Suppressor macrophage treated with lipopolysaccharide for 4 hours (primary cell): ENCODE measurements at regions not wholly inside any gene's neighbourhood (a gene's known extent, or its start where the extent isn't known, plus 50 kb on each side); places are given as distances from the start of the nearest gene placed in this dataset.

ENCODE experiments used
- DNase-seq: peaks from one replicate; pipeline ENCODE4 v3.0.0-alpha.2; 2020

DNA sequence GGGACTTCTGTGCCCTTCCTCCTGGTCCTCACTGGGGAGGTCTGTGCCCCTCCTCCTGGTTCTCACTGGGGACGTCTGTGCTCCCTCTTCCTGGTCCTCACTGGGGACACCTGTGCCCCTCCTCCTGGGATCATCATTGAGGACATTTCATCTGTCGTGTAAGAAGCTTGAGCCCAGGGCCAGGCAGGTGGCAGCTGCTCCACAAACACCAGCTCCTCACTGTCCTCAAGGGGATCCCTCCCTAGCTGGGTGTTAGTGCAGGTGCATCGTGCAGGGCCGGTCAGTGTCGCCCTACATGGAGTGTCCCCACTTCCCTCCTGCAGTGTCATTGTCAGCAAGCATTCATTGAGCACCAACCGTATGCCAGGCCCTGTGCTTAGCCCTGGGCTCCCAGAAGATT, 312.7 kb downstream of the PTPRU start:
- no peak for DNase-seq

DNA sequence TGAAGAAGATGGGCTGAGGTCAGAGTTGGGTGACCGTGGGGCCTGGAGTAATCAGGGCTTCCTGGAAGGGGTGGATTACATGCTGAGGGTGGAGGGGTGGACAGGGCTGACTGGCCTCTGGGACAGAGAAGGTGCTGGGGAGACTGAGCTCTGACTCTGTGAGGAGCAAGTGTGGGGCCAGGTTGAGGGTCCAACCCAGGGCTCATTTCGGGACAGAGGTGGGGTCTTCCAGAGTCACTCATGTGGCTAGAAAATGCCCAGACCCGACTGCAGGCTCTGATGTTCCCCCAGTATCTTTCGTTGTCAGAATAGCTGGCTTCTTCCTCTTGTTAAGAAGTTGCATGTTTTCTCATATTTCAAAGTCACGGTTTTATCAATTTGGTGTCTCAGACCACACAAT, 311.8 kb downstream of the PTPRU start:
- DNase-seq: no peak

DNA sequence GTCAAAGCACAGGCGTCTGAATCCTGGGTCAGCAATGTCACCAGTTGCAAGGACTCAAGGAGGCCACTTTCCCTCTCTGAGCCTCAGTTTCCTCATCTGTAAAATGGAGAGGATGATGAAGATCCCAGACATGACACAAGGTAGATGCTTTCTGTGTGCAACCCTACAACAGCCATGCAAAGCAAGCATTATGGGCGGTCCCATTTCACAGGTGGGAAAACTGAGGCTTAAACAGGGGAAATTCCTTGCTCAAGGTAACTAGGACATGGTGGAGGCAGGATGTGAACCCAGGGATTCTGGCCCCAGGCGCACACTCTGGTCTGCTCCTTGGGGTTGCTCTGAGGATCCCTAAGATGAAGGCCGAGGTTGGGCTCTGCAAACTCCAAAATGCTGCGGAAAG, 311.0 kb downstream of the PTPRU start:
- DNase-seq: no peak

DNA sequence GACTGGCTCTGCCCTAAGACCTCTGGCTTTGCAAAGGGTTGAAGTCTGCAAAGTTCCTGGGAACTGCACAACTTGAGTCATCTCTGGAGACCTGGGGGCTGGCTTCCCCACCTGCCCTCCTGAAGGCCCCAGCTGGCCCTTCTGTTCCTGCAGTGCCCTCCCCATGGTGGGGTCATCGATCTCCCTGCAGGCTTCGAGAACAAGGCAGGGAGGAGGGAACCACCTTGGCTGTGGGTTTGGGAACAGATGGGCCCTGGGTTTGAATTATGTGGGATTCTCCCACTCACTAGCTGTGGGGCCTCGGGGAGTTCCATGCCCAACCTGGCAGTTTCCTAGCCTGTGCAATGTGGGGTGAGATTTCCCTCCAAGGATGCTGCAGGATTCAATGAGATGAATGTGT, 310.2 kb downstream of the PTPRU start:
- DNase-seq: no peak

DNA sequence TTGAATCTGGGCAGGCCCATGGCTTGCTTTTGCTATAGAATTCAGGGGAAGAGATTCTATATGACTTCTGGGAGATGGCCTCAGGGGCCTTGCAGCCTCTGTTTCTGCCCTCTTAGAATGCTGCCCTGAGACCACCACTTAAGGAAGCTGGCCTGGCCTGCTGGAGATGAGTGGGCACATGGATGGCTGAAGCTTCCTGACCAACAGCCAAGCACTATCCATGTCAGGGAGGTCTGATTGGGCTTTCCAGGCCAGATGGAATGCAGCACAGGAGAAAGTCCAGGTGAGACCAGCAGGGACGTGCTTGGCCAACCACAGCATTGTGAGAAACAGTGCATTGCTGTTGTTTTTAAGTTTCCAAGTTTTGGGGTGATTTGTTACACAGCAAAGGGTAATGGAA, 308.1 kb downstream of the PTPRU start:
- DNase-seq: no peak

DNA sequence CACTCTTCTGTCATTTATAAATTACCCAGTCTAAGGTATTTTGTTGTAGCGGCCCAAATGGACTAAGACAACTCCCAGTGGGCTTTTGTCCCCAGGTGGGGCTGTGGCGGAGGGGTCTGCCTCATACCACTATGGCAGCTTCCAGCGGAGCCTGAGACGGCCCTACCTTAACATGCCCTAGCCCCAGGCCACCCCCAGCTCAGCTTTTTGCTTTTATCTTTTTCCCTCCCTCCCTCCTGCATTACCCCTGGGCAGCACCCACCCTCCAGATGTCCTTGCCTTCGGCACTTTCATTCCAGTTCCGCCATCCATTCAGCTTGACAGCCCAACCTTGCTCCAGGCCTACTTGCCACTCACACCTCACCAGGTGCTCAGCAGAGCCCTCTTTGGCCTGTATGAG, 307.3 kb downstream of the PTPRU start:
- no peak for DNase-seq

DNA sequence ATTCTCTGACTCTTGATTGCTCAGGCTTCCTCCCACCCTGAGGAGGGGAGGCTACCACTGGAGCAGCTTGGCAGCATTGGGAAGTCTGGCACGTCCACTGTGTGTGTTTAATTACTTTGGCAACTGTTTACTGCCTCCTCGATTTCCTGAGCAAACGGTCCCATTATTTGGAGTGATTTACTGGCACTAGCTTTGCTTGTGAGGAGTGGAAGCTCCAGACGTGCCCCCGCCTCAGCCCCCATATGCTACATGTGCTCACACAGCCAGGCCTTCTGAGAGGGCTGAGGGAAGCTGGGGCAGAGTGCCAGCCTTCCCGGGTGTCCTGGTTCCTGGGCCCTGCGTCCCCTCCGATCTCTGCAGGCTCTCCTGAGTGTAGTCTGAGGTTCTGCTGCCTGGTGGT, 306.2 kb downstream of the PTPRU start:
- DNase-seq: no peak

DNA sequence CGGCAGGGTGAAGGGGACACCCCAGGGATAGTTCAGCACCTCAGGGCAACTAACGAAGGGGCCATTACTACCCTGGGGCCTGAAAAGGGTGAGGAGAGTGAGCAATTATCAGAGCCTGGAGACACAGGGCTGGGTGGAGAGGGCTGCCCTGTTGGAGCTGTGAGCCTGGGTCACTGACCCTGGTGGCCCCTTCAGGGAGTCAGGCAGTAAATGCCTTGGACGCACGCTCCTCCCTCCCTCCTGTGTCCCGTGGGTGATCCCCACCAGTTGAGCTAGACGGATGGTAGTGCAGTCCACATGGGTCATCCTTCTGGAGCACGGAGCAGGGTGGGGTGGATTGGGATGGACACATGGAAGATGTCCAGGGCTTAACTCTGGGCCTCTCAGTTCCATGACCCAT, 305.3 kb downstream of the PTPRU start:
- DNase-seq: no peak

DNA sequence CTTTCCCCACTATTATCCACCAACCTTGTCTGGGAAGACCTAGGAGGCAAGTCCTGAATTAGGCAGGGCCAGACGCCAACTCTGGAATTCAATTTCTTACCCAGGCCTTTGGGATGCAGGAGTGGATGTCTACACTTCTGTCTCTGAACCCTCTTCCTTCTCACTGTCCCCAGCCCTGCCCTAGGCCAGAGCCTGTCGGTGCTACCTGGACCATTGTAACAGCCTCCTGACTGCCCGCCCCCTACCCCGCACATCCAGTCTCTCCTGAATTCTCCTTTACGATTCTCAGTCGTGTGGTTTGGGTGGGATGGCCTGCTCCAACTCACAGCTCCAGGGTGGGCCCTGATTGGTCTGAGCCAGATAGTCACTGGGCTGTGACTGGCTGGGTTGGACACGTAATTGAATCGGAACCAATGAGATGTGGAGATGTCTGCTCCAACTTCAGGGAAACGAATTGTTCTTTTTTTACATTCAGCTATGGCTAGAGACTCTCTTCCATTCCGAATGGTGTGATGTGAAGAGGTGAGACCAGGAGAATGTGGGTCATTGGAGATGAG, 304.6 kb downstream of the PTPRU start:
- no peak for DNase-seq

DNA sequence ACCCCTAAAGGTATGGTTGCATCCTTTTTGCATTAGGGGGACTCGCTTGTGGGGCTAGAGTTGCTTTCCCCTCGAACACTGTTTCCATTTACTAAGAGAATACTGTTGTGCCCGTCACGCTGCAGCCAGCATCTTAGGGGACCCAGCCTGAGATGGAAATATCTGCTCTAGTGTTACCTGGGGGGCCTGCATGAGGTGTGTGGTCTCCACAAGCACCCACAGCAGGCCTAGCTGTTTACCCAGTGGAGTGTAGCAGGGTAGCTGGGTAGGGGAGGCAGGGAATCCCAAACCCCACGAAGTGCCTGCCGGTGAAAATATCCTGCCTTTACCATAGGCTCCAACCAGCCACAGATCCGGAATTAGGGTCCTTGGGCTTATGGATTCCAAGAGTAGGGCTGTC, 303.6 kb downstream of the PTPRU start:
- no peak for DNase-seq

DNA sequence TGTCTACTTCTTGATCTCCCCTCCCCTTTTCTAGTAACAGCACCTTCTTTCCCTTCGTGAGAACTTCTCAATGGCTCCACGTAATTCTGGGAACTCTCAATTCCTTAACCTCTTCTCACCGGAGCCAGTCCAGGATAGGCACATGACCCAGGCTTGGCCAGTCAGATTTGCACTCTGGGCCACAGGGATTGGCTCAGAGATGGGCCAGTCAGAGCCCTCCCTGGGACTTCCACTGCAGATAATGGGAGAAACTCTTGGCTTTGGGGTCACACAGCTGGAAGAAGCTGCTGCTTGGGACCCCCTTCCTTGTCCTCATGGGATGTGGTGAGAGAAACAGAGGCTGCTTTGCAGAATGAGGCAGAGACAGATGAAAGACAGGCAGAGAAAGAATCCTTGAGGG, 302.3 kb downstream of the PTPRU start:
- DNase-seq: no peak

DNA sequence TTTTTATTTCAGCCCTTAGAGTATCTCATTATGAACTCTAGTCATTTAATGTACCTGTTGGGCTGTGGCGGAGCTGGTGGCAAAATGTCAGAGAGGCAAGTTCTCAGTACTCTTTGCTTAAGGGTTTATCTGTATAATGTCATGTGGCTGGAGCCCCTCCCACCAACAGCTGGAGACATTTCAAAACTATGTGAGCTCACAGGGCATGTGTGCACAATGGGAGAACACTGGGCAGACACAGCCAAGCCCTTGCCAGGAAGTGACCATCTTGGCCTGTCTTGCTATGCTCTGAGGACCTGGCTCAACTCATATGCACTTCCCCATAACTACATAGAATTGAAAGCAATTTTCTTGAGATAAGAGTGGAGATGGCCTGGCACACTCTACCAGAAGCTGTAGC, 296.4 kb downstream of the PTPRU start:
- no peak for DNase-seq

DNA sequence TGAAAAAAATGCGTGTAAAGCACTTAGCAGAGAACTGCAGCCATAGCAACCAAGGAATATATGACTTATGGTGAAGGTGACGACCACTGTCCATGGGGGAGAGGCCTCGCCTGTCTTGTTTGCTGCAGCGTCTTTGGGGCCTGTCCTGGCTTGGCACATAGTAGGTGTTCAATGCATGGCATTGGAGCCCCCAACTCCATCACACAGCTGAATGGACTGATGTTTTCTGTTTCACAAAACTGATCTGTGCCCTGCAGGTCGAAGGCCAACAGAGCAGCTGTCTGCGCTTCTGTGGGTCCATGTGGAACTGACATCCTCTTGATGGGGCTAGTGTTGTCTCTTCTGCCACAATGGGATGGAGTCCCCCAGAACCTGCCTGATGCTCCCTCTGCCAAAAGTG, 296.0 kb downstream of the PTPRU start:
- DNase-seq: no peak

DNA sequence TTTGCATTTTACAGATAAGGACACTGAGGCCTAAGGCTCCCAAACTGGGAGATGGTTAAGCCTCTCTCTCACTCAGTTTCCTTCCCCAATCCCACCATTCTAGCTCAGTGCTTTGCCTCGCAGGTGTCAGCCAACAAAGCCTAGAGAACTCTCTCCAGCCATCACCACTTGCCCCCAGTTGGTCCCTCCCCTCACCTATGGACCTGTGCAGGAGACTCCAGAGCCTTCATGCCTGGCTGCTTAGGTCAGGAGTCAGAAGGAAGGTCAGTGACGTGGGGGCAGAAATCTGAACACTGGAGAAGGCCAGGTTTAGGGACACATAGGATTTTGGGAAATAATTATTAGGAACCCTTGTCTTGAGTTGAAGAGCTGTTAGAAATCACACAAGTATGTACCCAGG, 295.3 kb downstream of the PTPRU start:
- DNase-seq: no peak

DNA sequence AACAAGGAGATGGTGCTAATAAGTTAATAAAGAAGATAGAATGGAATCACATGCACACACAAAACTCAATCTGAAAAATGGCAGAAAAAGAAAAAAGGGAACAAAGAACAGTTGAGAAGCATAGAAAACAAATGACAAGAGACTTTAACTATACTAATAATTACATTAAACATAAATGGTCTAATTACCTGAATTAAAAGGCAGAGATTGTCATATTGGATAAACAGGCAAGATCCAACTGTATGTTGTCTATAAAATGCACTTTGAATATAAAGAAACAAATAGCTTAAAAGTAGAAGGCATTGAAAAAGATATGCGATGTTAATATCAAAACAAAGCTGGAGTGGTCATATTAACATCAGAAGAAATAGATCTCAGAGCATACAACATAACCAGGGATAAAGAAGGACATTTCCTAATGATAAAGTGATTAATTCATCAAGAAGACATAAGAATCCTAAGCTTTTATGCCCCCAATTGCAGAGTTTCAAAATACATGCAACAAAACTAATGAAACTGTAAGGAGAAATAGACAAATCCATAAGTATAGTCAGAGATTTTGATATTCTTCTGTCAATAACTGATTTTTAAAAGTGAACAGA, 293.5 kb downstream of the PTPRU start:
- DNase-seq: no peak

DNA sequence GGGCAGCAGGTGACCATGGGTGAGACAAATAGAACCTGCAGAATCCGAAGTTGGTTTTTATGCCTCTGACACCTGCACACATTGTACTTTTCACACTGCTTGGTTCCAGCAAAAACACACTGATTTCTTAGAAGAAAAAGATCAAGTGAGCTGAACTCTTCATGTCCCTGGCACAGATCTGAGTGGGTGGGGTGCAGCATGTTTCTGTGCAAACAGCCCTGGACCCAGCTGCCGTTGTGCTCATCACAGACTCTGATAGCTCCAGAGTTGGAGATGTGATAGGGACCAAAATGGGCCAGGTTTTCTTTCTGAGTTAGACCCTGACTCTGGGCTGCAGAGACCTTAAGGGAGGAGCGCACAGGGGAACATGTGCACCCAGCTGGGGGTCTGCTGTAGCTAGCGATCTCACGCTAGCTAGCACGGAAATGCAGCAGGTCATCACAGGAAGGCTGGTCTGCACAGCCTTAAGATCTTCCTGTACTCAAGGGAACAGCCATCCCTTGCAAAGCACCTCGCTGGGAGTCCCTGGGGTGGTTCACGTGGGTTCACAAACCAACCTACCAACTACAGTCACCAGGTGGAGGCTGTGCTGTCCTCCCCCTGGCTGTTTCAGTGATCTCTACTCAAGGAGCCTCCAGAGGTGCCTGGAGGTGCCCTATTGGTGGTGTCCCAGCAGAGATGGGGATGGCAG, 291.1 kb downstream of the PTPRU start:
- DNase-seq: no peak

DNA sequence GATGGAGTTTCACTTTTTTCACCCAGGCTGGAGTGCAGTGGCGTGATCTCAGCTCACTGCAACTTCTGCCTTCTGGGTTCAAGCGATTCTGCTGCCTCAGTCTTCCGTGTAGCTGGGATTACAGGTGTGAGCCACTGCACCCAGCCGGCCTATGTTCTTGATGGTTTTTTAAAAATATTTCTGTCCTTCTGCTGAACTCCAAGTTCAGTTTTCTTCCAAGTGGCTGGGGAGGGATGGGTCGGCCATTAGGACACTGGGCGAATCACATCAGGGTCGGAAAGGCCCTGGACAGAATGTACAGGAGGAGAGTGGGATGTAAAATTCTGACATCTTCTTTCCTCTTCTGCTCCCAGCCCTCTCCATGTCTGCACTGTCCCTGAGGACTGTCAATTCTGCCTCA, 289.6 kb downstream of the PTPRU start:
- DNase-seq: no peak

DNA sequence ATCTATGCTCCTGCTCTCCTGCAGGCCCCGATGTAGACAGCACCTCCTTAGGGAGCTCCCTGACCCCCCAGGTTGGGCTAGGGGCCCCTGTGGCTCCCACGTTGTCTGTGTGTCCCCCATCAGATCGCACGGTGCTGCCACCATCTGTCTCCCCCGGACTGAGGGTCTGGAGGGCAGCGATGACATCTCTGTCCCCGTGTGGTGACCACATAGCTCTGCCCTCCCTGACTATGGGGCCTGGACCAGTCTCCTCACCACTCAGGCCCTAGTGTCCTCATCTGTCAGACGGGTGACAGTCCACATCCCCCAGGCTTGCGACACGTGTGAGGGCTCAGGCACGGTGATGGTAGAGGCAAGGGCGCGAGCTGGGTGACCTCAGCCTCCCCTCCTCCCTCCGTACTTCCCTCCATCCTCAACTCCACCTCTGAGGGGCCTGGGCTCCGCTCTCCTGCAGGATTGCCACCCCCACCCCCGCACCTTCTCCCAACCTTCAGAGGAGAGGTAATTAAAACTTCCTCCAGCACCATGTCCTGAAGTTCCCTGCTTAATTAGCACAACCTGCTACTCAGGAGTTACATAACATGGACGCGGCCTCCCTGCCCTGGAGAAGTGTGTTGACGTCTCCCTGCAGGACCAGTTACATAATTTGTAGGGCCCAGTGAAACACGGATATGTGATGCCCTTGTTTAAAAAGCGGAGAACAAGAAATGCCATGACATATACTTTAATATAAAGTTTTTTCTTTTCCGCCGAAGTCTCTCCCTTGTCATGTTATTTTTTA, 288.2 kb downstream of the PTPRU start:
- no peak for DNase-seq

DNA sequence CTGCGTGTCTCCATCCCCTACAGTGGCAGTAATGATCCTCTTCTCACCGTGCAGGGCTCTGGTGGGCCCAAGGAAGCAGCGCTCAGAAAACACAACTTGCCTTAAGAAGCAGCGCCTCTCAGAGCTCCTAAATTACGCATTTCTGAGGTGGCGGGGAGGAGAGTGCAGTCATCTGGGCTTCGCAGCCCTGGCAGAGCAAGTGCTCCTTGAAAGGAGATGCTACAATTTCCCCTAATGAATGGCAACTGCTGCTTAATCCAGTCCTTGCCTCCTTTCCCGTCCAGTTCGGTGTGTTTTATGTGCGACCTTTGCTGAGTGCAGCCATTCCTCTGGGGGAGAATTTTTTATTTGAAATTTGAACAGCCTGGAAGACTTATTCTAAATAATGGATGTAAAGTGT, 287.3 kb downstream of the PTPRU start:
- no peak for DNase-seq

DNA sequence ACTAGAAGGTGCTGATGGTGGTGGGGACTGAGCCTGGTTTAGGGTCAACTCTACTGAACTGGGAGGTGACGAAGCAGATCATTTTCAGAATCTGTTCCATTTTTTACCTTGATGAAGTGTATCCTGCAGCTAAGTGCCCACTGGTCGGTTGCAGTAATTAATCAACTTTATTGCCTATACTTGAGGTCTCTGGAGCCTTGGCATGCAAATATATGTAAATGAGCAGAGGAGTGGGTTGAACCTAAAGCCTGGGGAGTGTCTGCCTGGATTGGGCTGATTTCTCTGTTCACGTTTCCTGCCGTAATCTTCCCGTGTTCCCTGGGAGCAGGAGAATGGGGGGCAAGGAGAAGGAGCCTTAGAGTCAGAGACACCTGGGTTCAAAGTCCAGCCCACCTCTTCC, 286.8 kb downstream of the PTPRU start:
- DNase-seq: no peak

DNA sequence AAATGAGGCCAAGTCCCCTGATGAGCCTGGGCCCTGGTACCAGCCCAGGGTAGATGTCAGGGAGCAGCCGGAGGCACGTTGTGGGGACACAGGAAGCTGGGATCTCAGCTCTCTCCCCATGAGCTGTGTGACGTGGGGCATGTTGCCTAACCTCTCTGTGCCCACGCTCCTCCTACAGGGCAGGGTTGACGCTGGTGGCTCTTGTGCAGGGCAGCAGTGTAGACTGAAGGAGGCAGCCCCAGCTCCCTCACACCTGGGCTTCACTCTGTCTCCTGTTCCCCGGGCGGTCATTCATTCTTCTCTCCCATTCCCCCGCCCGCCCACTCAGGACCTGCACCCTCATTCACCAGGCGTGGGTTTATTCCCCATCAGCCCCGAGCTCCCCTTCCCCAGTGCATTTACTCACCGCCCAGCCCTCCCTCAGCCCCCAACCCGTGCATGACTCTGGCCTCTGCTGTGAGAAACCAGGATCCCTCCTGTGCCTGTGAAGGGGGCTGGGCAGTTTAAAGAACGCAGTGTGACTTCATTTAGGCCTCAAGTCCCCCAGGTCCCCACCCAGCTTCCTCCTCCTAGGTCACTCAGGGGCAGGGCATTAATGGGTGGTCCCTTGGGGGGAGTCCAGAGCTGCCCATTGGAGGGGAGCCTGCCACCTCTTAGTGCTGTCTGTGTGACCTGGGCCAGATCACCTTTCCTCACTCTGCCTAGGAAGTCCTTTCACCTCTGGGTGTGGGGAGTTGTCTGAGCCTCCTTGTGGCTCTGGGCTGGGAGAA, 285.7 kb downstream of the PTPRU start:
- no peak for DNase-seq

DNA sequence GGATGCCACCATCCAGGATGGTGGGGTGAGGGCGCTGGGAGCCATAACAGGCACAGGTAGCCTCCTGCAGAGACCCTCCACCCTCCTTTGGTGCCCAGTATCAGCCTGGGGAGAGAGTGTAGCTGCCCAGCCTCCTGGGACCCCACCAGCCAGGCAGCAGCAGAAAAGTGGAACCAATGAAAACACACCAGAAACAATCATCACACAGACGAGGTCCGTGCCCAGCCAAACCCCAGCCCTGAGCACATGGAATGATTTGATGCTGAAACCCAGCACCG, 285.1 kb downstream of the PTPRU start:
- no peak for DNase-seq

DNA sequence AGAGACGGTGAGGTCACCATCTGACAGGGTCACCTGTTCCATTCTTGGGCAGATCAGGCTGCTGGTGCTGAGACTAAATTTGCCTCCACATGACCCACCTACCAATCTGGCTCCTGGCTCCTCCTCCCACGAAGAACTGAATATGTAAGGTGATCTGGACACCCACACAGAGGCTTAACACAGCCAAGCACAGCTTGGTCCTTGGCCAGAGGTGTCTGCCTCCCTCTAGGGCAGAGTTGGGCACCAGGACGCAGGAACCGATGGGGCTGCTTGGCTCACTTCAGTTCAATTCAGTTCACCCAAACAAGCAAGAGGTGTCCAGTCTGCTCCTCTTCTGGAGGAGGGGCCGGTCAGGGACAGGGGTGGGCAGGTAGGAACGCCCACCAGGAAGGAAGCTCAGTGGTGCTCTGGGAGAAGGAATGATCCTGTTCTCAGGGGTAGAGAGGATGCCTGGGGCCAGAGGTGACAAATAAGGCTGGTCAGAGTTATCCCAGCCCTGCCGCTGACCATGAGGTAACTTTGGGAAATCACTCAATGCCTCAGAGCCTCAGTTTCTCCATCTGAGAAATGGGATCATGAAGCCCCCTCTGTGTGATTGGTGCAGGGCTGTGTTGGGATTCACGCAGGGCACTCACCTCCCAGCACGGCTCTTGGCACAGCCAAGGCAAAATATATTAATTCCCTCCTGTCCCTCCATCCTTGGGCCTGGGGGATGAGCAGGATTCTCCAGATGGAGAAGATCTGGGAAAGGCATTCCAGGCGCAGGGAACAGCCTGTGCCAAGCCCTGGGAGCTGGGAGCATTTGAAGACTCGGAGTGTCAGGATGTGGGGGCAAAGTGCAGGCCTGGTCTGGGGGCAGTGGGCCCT, 284.5 kb downstream of the PTPRU start:
- DNase-seq: no peak
